Mucosa of stomach (tissue), 1 donor: ENCODE measurements at regions not wholly inside any gene's neighbourhood (a gene's known extent, or its start where the extent isn't known, plus 50 kb on each side); places are given as distances from the start of the nearest gene placed in this dataset.
A peak's percentile ranks its signal among the peaks of the same experiment; 100 is the strongest.
"Not testable (repeated sequence)": the region's sequence is repeated elsewhere in the genome, so short reads cannot be mapped to it uniquely, and the experiment has no call there.

Source experiments
- H3K27me3 ChIP-seq: one replicate; pipeline ENCODE4 v1.7.0; 2013; ENCODE audit warnings: mild to moderate bottlenecking, low read length; ENCODE audit not compliant: control insufficient read depth, insufficient read depth
- H3K36me3 ChIP-seq: one replicate; pipeline ENCODE4 v1.7.0; 2013; ENCODE audit warnings: low read length; ENCODE audit not compliant: control insufficient read depth, insufficient read depth
- H3K4me1 ChIP-seq: one replicate; pipeline ENCODE4 v1.7.0; 2013; ENCODE audit warnings: mild to moderate bottlenecking, low read length; ENCODE audit not compliant: control insufficient read depth, insufficient read depth
- H3K4me3 ChIP-seq: one replicate; pipeline ENCODE4 v1.7.0; 2013; ENCODE audit warnings: low read length
- H3K9ac ChIP-seq: one replicate; pipeline ENCODE4 v1.7.0; 2013; ENCODE audit warnings: mild to moderate bottlenecking, low read length, moderate library complexity
- H3K9me3 ChIP-seq: one replicate; pipeline ENCODE4 v1.7.0; 2013; ENCODE audit warnings: mild to moderate bottlenecking, low read length, moderate library complexity; ENCODE audit not compliant: control insufficient read depth
- donor health status: Pancreatic carcinoma.

- H3K27me3 ChIP-seq: no peaks in the 10 kb centered on the region
- H3K4me1 ChIP-seq: peaks cover 11% of the 10 kb centered on the region
- no peak overlapping the region for H3K4me3 ChIP-seq
- peak overlapping the region; percentile 53 for H3K9ac ChIP-seq
- H3K36me3 ChIP-seq: no peaks in the 10 kb centered on the region
- H3K9me3 ChIP-seq: no peaks in the 10 kb centered on the region
Measured at GRCh38 chr4:53702334-53703266, 111.3 kb upstream of the LNX1 start.

- not testable (repeated sequence) for H3K36me3 ChIP-seq, H3K9ac ChIP-seq, H3K27me3 ChIP-seq, H3K9me3 ChIP-seq, H3K4me3 ChIP-seq
- H3K4me1 ChIP-seq: peaks cover 11% of the 10 kb centered on the region
Measured at GRCh38 chr4:53701260-53701659, 110.0 kb upstream of the LNX1 start.

- H3K4me3 ChIP-seq, H3K9me3 ChIP-seq, H3K36me3 ChIP-seq, H3K9ac ChIP-seq, H3K27me3 ChIP-seq: not testable (repeated sequence)
- peaks cover 11% of the 10 kb centered on the region for H3K4me1 ChIP-seq
Measured at GRCh38 chr4:53699310-53699709, 108.0 kb upstream of the LNX1 start.

- no peak overlapping the region for H3K9ac ChIP-seq
- H3K4me1 ChIP-seq: no peaks in the 10 kb centered on the region
- H3K36me3 ChIP-seq: no peaks in the 10 kb centered on the region
- H3K27me3 ChIP-seq: no peaks in the 10 kb centered on the region
- no peak overlapping the region for H3K4me3 ChIP-seq
- no peaks in the 10 kb centered on the region for H3K9me3 ChIP-seq
Measured at GRCh38 chr4:53697016-53697685, 105.9 kb upstream of the LNX1 start.

GRCh38 chr4:53695540-53696463 is 104.5 kb upstream of the LNX1 start:
- Histone ChIP-seq H3K9ac (no peak overlapping the region), H3K4me1 (no peaks in the 10 kb centered on the region), H3K36me3 (no peaks in the 10 kb centered on the region), H3K9me3 (no peaks in the 10 kb centered on the region), H3K4me3 (no peak overlapping the region), H3K27me3 (no peaks in the 10 kb centered on the region)

- Histone ChIP-seq H3K4me3 (no peak overlapping the region), H3K27me3 (no peaks in the 10 kb centered on the region), H3K9me3 (no peaks in the 10 kb centered on the region), H3K9ac (no peak overlapping the region), H3K36me3 (no peaks in the 10 kb centered on the region), H3K4me1 (no peaks in the 10 kb centered on the region)
Measured at GRCh38 chr4:53694666-53695065, 103.4 kb upstream of the LNX1 start.

GRCh38 chr4:53693909-53694308 is 102.6 kb upstream of the LNX1 start:
- no peak overlapping the region for H3K4me3 ChIP-seq
- H3K27me3 ChIP-seq: no peaks in the 10 kb centered on the region
- H3K9ac ChIP-seq: no peak overlapping the region
- no peaks in the 10 kb centered on the region for H3K36me3 ChIP-seq
- no peaks in the 10 kb centered on the region for H3K9me3 ChIP-seq
- no peaks in the 10 kb centered on the region for H3K4me1 ChIP-seq

GRCh38 chr4:53693408-53693807 is 102.1 kb upstream of the LNX1 start:
- Histone ChIP-seq H3K4me3 (no peak overlapping the region), H3K27me3 (no peaks in the 10 kb centered on the region), H3K4me1 (no peaks in the 10 kb centered on the region), H3K9me3 (no peaks in the 10 kb centered on the region), H3K36me3 (no peaks in the 10 kb centered on the region), H3K9ac (no peak overlapping the region)

- H3K36me3 ChIP-seq: no peaks in the 10 kb centered on the region
- no peak overlapping the region for H3K4me3 ChIP-seq
- no peaks in the 10 kb centered on the region for H3K9me3 ChIP-seq
- H3K4me1 ChIP-seq: no peaks in the 10 kb centered on the region
- no peak overlapping the region for H3K9ac ChIP-seq
- H3K27me3 ChIP-seq: no peaks in the 10 kb centered on the region
Measured at GRCh38 chr4:53688186-53688790, 97.0 kb upstream of the LNX1 start.

- H3K4me3 ChIP-seq: no peak overlapping the region
- H3K9ac ChIP-seq: no peak overlapping the region
- H3K36me3 ChIP-seq: no peaks in the 10 kb centered on the region
- no peaks in the 10 kb centered on the region for H3K4me1 ChIP-seq
- H3K27me3 ChIP-seq: no peaks in the 10 kb centered on the region
- no peaks in the 10 kb centered on the region for H3K9me3 ChIP-seq
Measured at GRCh38 chr4:53686521-53686920, 95.2 kb upstream of the LNX1 start.

- Histone ChIP-seq H3K27me3 (no peaks in the 10 kb centered on the region), H3K4me1 (no peaks in the 10 kb centered on the region), H3K36me3 (no peaks in the 10 kb centered on the region), H3K4me3 (no peak overlapping the region), H3K9me3 (no peaks in the 10 kb centered on the region), H3K9ac (no peak overlapping the region)
Measured at GRCh38 chr4:53684136-53685130, 93.1 kb upstream of the LNX1 start.
